GM10248 (cell line): ENCODE measurements at regions not wholly inside any gene's neighbourhood (a gene's known extent, or its start where the extent isn't known, plus 50 kb on each side); places are given as distances from the start of the nearest gene placed in this dataset.

Experiments used
- CTCF ChIA-PET: fragments of 300-600 bp; sonication (Branson Sonifier 250); formaldehyde crosslinking; extraction: SDS; loops from one replicate; lab custom pipeline; 2021; ENCODE audit warnings: antibody characterized with exemption; lab: Yijun Ruan, JAX
- POLR2A ChIA-PET: fragments of 350-650 bp; sonication (Branson Sonifier 250); formaldehyde crosslinking; extraction: SDS; loops from one replicate; lab custom pipeline; 2020; ENCODE audit warnings: antibody characterized with exemption; lab: Yijun Ruan, JAX
- DNase-seq: peaks from one replicate; pipeline ENCODE4 v3.0.0; 2012; ENCODE audit errors: extremely low spot score
- TF ChIP-seq, protein P1 (sequence below): IDR thresholded peaks from 2 replicates; pipeline ENCODE4 v1.5.1; 2012; ENCODE audit warnings: mild to moderate bottlenecking, low read depth; ENCODE audit errors: extremely low read depth, missing control alignments, control extremely low read depth

DNA sequence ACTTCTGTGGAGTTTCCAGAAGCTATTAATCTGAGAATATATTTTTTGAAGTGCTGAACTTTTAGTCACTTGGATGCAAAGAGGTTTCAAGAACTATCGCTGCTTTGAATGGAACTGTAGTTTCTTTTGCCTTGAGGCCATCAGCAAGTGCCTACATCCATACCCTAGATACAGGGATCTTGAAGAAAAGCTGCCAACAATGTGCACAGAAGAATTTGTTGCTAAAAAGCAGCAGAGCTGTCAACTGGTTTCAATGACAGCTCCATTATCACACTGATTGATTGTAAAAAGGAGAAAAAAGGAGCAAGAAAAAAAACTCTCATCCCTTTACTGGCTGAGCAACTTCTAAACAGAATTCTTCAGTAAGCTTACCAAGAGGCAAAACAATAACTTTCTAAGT, 251.0 kb upstream of the NRSN1 start:
- DNase-seq = no peak
- TF ChIP-seq, protein P1, sequence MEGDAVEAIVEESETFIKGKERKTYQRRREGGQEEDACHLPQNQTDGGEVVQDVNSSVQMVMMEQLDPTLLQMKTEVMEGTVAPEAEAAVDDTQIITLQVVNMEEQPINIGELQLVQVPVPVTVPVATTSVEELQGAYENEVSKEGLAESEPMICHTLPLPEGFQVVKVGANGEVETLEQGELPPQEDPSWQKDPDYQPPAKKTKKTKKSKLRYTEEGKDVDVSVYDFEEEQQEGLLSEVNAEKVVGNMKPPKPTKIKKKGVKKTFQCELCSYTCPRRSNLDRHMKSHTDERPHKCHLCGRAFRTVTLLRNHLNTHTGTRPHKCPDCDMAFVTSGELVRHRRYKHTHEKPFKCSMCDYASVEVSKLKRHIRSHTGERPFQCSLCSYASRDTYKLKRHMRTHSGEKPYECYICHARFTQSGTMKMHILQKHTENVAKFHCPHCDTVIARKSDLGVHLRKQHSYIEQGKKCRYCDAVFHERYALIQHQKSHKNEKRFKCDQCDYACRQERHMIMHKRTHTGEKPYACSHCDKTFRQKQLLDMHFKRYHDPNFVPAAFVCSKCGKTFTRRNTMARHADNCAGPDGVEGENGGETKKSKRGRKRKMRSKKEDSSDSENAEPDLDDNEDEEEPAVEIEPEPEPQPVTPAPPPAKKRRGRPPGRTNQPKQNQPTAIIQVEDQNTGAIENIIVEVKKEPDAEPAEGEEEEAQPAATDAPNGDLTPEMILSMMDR = no peak
- POLR2A ChIA-PET = no interaction called here
- CTCF ChIA-PET = interaction anchor here (1.1 kb wide), 1 partner anchor 19 kb away, joined by 3 read pairs; no protein-coding TSS in a partner anchor

DNA sequence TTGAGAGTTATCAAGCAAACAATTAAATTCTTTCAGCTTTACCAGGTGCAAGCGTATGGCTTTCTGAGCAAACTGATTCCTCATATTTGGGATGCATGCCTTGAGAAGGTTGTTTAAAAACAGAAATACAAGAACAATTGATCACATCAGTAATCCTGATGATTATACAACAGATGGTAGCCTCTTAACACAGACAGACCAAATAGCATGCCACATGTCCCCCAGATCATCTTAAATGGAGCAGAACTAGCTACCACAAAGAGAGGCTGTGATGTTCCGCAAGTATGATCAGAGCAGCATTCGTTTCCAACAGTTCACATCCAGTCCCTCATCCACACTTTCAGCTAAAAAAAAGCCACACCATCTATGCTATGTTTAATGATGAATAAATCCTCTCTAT, 246.2 kb upstream of the NRSN1 start:
- TF ChIP-seq, protein P1 = no peak
- DNase-seq = no peak
- CTCF ChIA-PET = interaction anchor here (1.0 kb wide), 1 partner anchor 9 kb away, joined by 4 read pairs; no protein-coding TSS in a partner anchor
- POLR2A ChIA-PET = no interaction called here

DNA sequence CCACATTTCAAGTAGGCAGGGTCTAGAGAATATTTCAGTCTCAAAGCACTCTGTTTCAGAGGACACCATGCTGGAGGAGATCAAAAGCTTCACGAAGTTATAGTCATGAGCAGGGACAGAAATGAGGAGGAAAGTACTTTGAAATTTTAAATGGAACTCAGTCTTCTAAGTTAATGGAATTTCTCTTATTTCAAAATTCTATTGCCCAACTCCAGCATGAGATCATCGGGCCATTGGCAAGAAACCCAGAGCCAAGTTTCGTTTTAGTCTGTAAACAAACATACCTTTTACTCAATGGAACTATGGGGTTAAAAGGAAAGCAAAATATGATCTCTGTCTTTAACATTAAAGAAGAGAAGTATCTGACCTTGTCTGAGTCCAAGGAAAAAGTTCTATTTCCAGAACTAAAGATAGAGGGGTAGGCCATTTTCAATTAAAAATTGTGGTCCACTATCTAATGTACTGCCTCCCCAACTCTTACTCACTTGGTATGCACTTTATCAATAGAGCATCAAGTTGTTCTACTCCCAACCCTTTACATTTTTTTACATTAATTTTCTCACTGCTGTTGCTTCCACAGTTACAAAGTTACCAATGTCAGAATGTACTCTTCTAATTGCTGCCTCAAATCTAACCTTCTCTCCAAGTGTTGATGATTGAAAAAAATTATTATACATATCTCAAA, 235.3 kb upstream of the NRSN1 start:
- POLR2A ChIA-PET = no interaction called here
- DNase-seq = no peak
- TF ChIP-seq, protein P1 = no peak
- CTCF ChIA-PET = no interaction called here

DNA sequence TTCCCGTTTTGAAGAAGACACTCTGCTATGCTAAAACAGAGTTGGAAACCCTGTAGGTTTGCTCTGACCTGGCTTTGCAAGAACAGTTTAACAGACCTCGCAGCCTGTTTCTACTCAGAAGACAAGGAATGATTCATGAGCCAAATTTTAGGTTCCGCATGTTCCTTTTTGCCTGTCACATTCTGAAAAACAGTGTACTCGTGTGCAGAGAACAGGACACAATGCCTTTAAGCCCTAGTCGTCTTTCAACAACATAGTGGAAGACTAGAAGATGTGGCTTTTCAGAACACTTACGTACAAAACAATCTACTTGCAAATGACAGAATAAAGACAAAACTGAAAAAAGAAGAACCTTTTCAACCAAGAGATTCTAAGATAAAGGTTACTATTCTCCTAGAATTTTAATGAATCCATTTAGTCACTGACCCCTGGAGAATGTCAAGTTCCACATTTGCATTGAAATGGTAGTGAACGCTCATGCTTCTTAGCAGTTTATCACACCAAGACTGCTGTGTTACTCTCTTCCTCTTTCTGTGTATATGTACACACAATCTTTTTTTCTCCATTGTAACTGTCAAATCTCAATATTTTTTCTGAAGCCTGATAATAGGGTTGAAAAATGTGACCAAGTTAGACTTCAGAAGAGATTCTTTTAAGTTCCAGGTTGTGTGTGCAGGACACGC, 220.7 kb upstream of the NRSN1 start:
- no peak for DNase-seq
- ChIA-PET CTCF (no interaction called here), POLR2A (no interaction called here)
- TF ChIP-seq, protein P1 = no peak

DNA sequence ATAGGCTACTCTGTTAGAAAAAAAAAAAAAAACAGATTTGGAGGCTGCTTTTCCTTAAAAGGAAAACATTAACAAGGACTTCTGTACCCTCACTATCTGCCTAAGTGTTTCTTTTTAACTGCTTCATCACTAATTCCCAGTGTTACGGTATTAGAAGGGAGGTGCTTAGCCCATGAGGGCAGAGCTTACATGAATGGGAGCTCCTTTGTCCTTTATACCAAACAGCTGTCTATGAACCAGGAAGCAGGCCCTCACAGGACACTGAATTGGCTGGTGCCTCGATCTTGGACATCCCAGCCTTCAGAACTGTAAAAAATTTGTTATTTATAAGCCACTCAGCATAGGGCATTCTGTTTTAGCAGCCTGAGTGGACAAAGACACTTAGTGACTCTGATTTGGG, 215.6 kb upstream of the NRSN1 start:
- CTCF ChIA-PET = interaction anchor here (0.8 kb wide), 1 partner anchor 19 kb away, joined by 3 read pairs; no protein-coding TSS in a partner anchor
- POLR2A ChIA-PET = no interaction called here
- TF ChIP-seq, protein P1 = no peak
- no peak for DNase-seq

DNA sequence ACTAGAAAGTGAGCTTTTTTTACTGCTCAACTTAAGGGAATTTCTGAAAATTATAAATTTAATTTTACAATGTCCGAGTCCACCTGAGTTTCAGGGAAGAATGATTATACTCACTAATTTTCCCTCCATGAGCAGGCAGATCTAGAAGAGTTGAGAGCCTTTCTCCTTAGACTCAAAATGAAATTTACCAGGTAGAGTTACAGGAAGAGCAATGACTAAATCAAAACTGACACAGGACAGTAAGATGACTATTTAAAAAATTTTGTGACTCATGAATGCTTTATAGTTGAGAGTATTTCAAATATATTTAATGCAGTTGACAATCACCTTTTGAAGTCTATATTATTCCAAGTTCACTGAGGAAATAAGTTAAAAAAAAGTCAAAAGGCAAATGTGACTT, 198.1 kb upstream of the NRSN1 start:
- DNase-seq = no peak
- ChIA-PET CTCF (no interaction called here), POLR2A (no interaction called here)
- TF ChIP-seq, protein P1 = no peak
